IPS-NIHi11 (cell line): ENCODE measurements at regions not wholly inside any gene's neighbourhood (a gene's known extent, or its start where the extent isn't known, plus 50 kb on each side); places are given as distances from the start of the nearest gene placed in this dataset.
"Not testable (repeated sequence)": the region's sequence is repeated elsewhere in the genome, so short reads cannot be mapped to it uniquely, and the experiment has no call there.

Experiments
- DNase-seq: peaks from one replicate; pipeline ENCODE4 v3.0.0; 2012; ENCODE audit warnings: mixed read lengths, low spot score

DNA sequence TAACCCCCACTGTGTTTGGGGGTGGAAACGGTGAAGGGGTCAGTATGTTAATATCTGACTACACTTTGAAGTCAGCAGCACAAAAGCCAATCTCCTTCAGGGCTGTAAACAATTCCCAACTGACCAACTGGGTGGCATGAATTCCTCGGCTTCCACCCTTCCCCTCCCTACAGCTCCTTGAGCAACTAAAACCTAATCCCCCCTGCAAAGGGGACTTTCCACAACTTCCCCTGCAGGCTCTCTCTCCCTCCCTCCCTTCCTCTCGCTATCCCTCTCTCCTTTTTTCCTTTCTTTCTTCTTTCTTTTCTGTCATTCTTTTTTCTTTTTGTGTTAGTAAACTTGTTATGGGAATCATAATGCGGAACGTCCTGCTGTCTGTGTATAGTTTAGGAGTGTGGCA lies 65.1 kb upstream of the PTCH1 start:
- peak; percentile 61 for DNase-seq

- no peak for DNase-seq
Observed at GRCh38 chr9:95580812-95581761, 64.3 kb upstream of the PTCH1 start.

GRCh38 chr9:95574866-95575553 lies 58.2 kb upstream of the PTCH1 start:
- no peak for DNase-seq

GRCh38 chr9:95574176-95574575 lies 57.4 kb upstream of the PTCH1 start:
- DNase-seq, result no peak

DNA sequence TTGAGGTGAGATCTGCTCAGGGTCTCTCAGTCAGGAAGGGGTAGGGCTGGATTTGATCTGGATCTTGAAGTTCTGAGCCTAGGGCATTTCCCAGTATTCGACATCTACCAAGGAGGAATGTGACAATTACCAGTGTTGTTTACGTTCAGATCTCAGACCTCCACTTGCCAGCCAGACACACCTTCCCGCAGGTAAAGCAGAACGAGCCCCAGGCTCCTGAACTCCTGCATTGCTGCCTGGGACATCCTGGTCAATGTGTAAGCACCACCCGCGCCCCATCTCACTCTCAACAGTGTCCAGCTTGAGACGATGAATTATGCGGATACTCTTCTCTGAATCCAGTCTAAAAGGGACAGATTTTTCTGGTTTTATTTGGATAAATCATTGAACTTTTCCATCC lies 56.7 kb upstream of the PTCH1 start:
- DNase-seq, result no peak

DNA sequence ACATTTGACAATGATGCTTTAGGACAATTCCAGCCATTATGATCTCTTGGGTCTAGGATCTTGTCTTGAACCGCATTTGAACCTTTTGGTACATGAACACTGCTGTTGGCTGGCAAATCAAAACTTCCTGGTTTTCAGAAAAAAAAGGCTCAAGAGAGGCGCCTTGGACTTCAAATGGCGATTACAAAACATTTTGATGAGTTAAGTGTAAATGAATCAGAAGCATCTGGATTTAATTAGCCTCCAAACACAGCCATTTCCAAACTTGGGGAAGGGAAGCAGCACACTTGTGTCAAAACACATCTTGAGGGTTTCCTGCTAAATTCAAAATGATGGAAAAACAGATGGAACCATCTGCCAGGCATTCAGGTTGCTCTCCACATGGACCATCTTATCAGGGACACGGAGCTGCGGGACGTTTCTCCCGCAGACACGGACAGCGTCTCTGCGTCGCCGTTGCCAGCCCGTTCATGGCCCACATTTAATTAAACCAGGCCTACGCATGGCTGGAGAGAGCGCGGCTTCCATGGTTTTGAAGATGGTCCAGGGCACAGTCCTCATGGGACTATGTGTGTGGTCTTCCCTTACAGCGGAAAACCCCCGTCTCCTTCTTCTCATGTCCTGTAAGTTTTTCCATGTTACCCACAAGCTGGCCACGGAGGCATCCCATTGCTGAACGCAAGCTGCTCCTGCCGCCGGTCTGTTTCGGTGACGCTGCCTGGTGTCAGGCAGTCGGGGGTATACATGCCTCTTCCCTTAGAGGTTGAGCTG lies 55.8 kb upstream of the PTCH1 start:
- no peak for DNase-seq

DNA sequence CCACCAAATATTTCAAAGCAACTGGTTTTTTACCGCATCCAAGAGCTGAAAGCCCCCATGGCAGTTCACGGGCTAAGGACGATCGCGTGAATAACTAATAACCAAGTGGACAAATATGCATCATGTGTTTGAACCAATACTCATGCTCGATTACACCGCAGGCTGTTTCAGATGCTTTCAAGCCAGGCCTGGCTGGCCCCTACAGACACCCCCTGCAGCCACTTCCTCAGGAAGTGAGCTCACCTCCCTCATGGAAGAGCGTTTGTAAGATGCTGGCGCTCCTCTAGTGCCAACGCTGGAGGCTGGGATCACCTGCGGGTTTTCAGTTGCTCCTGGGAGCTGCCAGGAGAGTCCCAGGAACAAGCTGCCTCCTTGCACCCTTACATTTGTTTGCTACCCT lies 53.9 kb upstream of the PTCH1 start:
- no peak for DNase-seq

GRCh38 chr9:95570150-95570549 lies 53.4 kb upstream of the PTCH1 start:
- no peak for DNase-seq

- DNase-seq, result not testable (repeated sequence)
Observed at GRCh38 chr9:95568735-95569134, 52.0 kb upstream of the PTCH1 start.
